ENCODE measurements at regions not wholly inside any gene's neighbourhood (a gene's known extent, or its start where the extent isn't known, plus 50 kb on each side); places are given as distances from the start of the nearest gene placed in this dataset.
"Not testable (repeated sequence)": the region's sequence is repeated elsewhere in the genome, so short reads cannot be mapped to it uniquely, and the experiment has no call there.

GRCh38 chr1:146536028-146536427 is 307.2 kb upstream of the NOTCH2NLA start:
- not testable (repeated sequence) for TF ChIP-seq POLR2A (IDR thresholded peaks at IDR 0.05; ENCODE audit: low read length); CTCF (IDR thresholded peaks at IDR 0.05); CBX2 (IDR thresholded peaks at IDR 0.05; ENCODE audit: borderline replicate concordance, low read depth)

Measured in A549 (cell line).